IMR-90 (cell line): ENCODE measurements at regions not wholly inside any gene's neighbourhood (a gene's known extent, or its start where the extent isn't known, plus 50 kb on each side); places are given as distances from the start of the nearest gene placed in this dataset.

Experiments used
- ATAC-seq: fragments of 200-7000 bp; cut with Tn5 transposase; 2 replicates; pipeline ENCODE4 v1.9.1; 2020; ENCODE audit warnings: low read depth, mild to moderate bottlenecking, moderate library complexity
- BruUV-seq: library from RNA; stranded (reverse); fragments of 400-500 nt; replicated peaks from 2 replicates; lab custom pipeline; 2021; lab: Mats Ljungman, UMichigan
- CTCF ChIA-PET: fragments of 300-600 bp; formaldehyde crosslinking; extraction: SDS; loops from one replicate; lab custom pipeline; 2021; ENCODE audit warnings: antibody characterized with exemption; lab: Yijun Ruan, JAX
- POLR2A ChIA-PET: fragments of 300-600 bp; sonication (Branson Sonifier 250); formaldehyde crosslinking; loops from one replicate; lab custom pipeline; 2022; ENCODE audit warnings: antibody characterized with exemption; ENCODE audit not compliant: unreplicated experiment; lab: Charles Lee
- DNase-seq: peaks from one replicate; pipeline ENCODE4 v3.0.0; 2013
- H2AFZ ChIP-seq: replicated peaks from 2 replicates; pipeline ENCODE3; 2013; ENCODE audit warnings: low read length, mild to moderate bottlenecking; ENCODE audit not compliant: poor library complexity
- H2AK5ac ChIP-seq: 2 replicates; pipeline ENCODE4 v1.6.1; 2013; ENCODE audit warnings: low read depth, low read length, inconsistent platforms
- H2AK9ac ChIP-seq: replicated peaks from 2 replicates; pipeline ENCODE3; 2013; ENCODE audit warnings: mild to moderate bottlenecking, low read depth, low read length, moderate library complexity; ENCODE audit not compliant: poor library complexity
- H2BK120ac ChIP-seq: 2 replicates; pipeline ENCODE4 v1.6.1; 2013; ENCODE audit warnings: low read depth, low read length, inconsistent platforms
- H2BK15ac ChIP-seq: 3 replicates; pipeline ENCODE4 v1.6.1; 2013; ENCODE audit warnings: low read depth, low read length, inconsistent platforms
- H2BK20ac ChIP-seq: 2 replicates; pipeline ENCODE4 v1.6.1; 2013; ENCODE audit warnings: low read depth, mild to moderate bottlenecking, inconsistent platforms, low read length, moderate library complexity
- H2BK5ac ChIP-seq: 2 replicates; pipeline ENCODE4 v1.6.1; 2013; ENCODE audit warnings: mild to moderate bottlenecking, low read depth, low read length, inconsistent platforms; ENCODE audit not compliant: poor library complexity, severe bottlenecking
- H3K14ac ChIP-seq: replicated peaks from 2 replicates; pipeline ENCODE4 v1.6.1; 2013; ENCODE audit warnings: low read depth, low read length, inconsistent platforms
- H3K18ac ChIP-seq: 2 replicates; pipeline ENCODE4 v1.6.1; 2013; ENCODE audit warnings: low read depth, low read length, control low read depth
- H3K23ac ChIP-seq: 2 replicates; pipeline ENCODE4 v1.6.1; 2013; ENCODE audit warnings: low read depth, low read length, inconsistent platforms
- H3K27ac ChIP-seq: 2 replicates; pipeline ENCODE4 v1.5.1; 2013; ENCODE audit warnings: mild to moderate bottlenecking, control low read depth, low read length; ENCODE audit not compliant: insufficient read depth
- H3K27me3 ChIP-seq: 2 replicates; pipeline ENCODE4 v1.6.1; 2013; ENCODE audit warnings: low read length; ENCODE audit not compliant: control insufficient read depth, insufficient read depth
- H3K36me3 ChIP-seq: 2 replicates; pipeline ENCODE4 v1.6.1; 2013; ENCODE audit warnings: low read length, mixed read lengths; ENCODE audit not compliant: control insufficient read depth, insufficient read depth
- H3K4ac ChIP-seq: 2 replicates; pipeline ENCODE4 v1.6.1; 2013; ENCODE audit warnings: low read depth, low read length, inconsistent platforms
- H3K4me1 ChIP-seq: 2 replicates; pipeline ENCODE4 v1.6.1; 2013; ENCODE audit warnings: low read length, mixed read lengths; ENCODE audit not compliant: control insufficient read depth, insufficient read depth
- H3K4me2 ChIP-seq: 2 replicates; pipeline ENCODE4 v1.6.1; 2013; ENCODE audit warnings: low read depth, mild to moderate bottlenecking, control low read depth, low read length, moderate library complexity
- H3K4me3 ChIP-seq: 2 replicates; pipeline ENCODE4 v1.5.1; 2013; ENCODE audit warnings: low read depth, mild to moderate bottlenecking, control low read depth, low read length, moderate library complexity; ENCODE audit not compliant: insufficient read depth
- H3K56ac ChIP-seq: 2 replicates; pipeline ENCODE4 v1.6.1; 2013; ENCODE audit warnings: low read length, inconsistent platforms; ENCODE audit not compliant: insufficient read depth; ENCODE audit errors: extremely low read depth
- H3K79me1 ChIP-seq, 2 experiments: 2 replicates each; pipeline ENCODE4 v1.6.1; 2013; ENCODE audit warnings: low read length in 2 of 2, inconsistent platforms in 1 of 2, low read depth in 1 of 2
- H3K9ac ChIP-seq: 2 replicates; pipeline ENCODE4 v1.6.1; 2013; ENCODE audit warnings: low read depth, low read length, control low read depth
- H3K9me1 ChIP-seq: 2 replicates; pipeline ENCODE4 v1.6.1; 2013; ENCODE audit warnings: low read length, inconsistent platforms; ENCODE audit not compliant: insufficient read depth
- H3K9me3 ChIP-seq: 2 replicates; pipeline ENCODE4 v1.6.1; 2013; ENCODE audit warnings: low read length; ENCODE audit not compliant: control insufficient read depth, insufficient read depth
- H4K20me1 ChIP-seq: 2 replicates; pipeline ENCODE4 v1.6.1; 2013; ENCODE audit warnings: low read length, inconsistent platforms; ENCODE audit not compliant: insufficient read depth
- H4K5ac ChIP-seq: 2 replicates; pipeline ENCODE4 v1.6.1; 2013; ENCODE audit warnings: mild to moderate bottlenecking, low read depth, low read length, control low read depth
- H4K8ac ChIP-seq, 2 experiments: 2 replicates each; pipeline ENCODE4 v1.6.1; 2013; ENCODE audit warnings: low read depth in 2 of 2, low read length in 2 of 2, control low read depth in 1 of 2, inconsistent platforms in 1 of 2
- H4K91ac ChIP-seq: 2 replicates; pipeline ENCODE4 v1.6.1; 2013; ENCODE audit warnings: low read depth, low read length, inconsistent platforms; ENCODE audit not compliant: insufficient read depth
- BHLHE40 ChIP-seq: fragments of 150-350 bp; IDR thresholded peaks from 2 replicates; pipeline ENCODE4 v1.6.1; 2016; ENCODE audit warnings: mild to moderate bottlenecking, low read depth, low read length
- CHD1 ChIP-seq: IDR thresholded peaks from 2 replicates; pipeline ENCODE4 v1.6.1; 2012; ENCODE audit warnings: low read depth, low read length, improper control_type of control experiment
- FOS ChIP-seq: fragments of 150-350 bp; IDR thresholded peaks from 2 replicates; pipeline ENCODE4 v1.6.1; 2016; ENCODE audit warnings: low read depth, low read length
- NFE2L2 ChIP-seq: fragments of 150-350 bp; IDR thresholded peaks from 2 replicates; pipeline ENCODE4 v1.6.1; 2016; ENCODE audit warnings: low read depth, mild to moderate bottlenecking, low read length
- POLR2A ChIP-seq: IDR thresholded peaks from 2 replicates; pipeline ENCODE4 v1.6.1; 2012; ENCODE audit warnings: mild to moderate bottlenecking, low read depth, low read length
- RCOR1 ChIP-seq: IDR thresholded peaks from 2 replicates; pipeline ENCODE4 v1.6.1; 2012; ENCODE audit warnings: mild to moderate bottlenecking, low read length, improper control_type of control experiment; ENCODE audit not compliant: insufficient replicate concordance
- SMC3 ChIP-seq: fragments of 150-350 bp; IDR thresholded peaks from 2 replicates; pipeline ENCODE4 v1.6.1; 2016; ENCODE audit warnings: low read depth, mild to moderate bottlenecking, antibody characterized with exemption, low read length, moderate library complexity
- WGBS, 2 experiments: methylation state at CpG; one replicate each; pipeline versions ENCODE4 v1.1.5 to v1.1.7; 2013; ENCODE audit warnings: missing lambda C conversion rate in 2 of 2; ENCODE audit not compliant: insufficient read length in 1 of 2; ENCODE audit errors: extremely low coverage in 2 of 2; 5-methylcytosine and 5-hydroxymethylcytosine counted together
- dilution Hi-C: fragments of 300-500 bp; cut with HindIII; formaldehyde crosslinking; loops from one replicate; pipeline ENCODE4 v1.14.3; 2018; ENCODE audit warnings: low sequenced_read_pairs; ENCODE audit not compliant: unreplicated experiment
- in situ Hi-C: fragments of 300-500 bp; cut with MboI; formaldehyde crosslinking; loops from 3 replicates; pipeline ENCODE4 v1.14.3; 2019; ENCODE audit warnings: low sequenced_read_pairs, inconsistent platforms, mixed read lengths
- intact Hi-C: fragments of 100-400 bp; cut with micrococcal nuclease; formaldehyde crosslinking; loops from 2 replicates; pipeline ENCODE4 v1.10.0; 2022
- TF ChIP-seq, protein P1 (sequence below): conservative IDR thresholded peaks from 2 replicates; pipeline ENCODE4 v1.5.1; 2012; ENCODE audit warnings: mild to moderate bottlenecking, low read depth, low read length, improper control_type of control experiment
- TF ChIP-seq, protein P2 (sequence below): fragments of 150-350 bp; IDR thresholded peaks from 2 replicates; pipeline ENCODE4 v1.6.1; 2016; ENCODE audit warnings: low read depth, mild to moderate bottlenecking, low read length, moderate library complexity, borderline replicate concordance

DNA sequence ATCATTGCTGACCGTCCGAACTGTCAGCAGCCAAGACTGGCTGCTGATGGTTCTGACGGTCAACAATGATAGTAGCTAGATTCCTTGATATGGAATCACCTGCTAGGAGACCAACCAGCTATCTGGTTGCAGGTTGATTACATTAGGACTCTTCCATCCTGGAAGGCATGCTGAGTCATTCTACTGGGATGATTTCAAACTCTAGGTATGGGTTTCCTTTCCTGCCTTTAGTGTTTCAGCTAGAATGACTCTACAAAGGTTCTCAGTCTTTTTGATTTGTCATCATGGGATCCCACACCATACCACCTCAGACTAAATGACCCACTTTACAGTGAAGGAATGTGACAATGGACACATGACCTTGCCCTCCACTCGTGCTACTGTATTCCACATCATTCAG, 138.1 kb upstream of the KL start:
- H4K8ac ChIP-seq: no peak overlapping the region
- 67% methylated on average over 3 of the region's 4 CpGs; no CpG with 5 or more reads in 1 of the 2 experiments for WGBS, 2 experiments
- no peaks in the 10 kb centered on the region for H4K20me1 ChIP-seq
- no peak overlapping the region for H4K5ac ChIP-seq
- no peak overlapping the region for H3K4ac ChIP-seq
- ATAC-seq: 0 out of 2 replicates have a peak, but pooled peaks have one; percentile 15
- H3K4me3 ChIP-seq: no peak overlapping the region
- intact Hi-C loops: no loop called here
- H3K4me2 ChIP-seq: no peak overlapping the region; the same call in 1 of the 2 replicates
- DNase-seq: peak; percentile 73
- H3K79me1 ChIP-seq: no peaks in the 10 kb centered on the region
- H2AFZ ChIP-seq: no peak overlapping the region
- H3K18ac ChIP-seq: peak overlapping the region; percentile 66; the same call in 1 of the 2 replicates
- no peak overlapping the region for H4K91ac ChIP-seq
- H3K9me1 ChIP-seq: peaks cover 4% of the 10 kb centered on the region; the same call in 1 of the 2 replicates
- POLR2A ChIA-PET: no interaction called here
- H3K56ac ChIP-seq: no peak overlapping the region
- H2BK15ac ChIP-seq: no peak overlapping the region
- dilution Hi-C loops: no loop called here
- H2AK9ac ChIP-seq: no peak overlapping the region
- no peak overlapping the region for H3K9ac ChIP-seq
- no peak overlapping the region for H3K23ac ChIP-seq
- H3K27me3 ChIP-seq: no peaks in the 10 kb centered on the region; the same call in 1 of the 2 replicates
- in situ Hi-C loops: no loop called here
- H3K14ac ChIP-seq: 0 out of 2 replicates have a peak overlapping the region, but pooled peaks have one; percentile 7
- no peak overlapping the region for H3K27ac ChIP-seq
- H2BK120ac ChIP-seq: peak overlapping the region; percentile 9; the same call in 1 of the 2 replicates
- peaks cover 9% of the 10 kb centered on the region for H3K4me1 ChIP-seq
- H2AK5ac ChIP-seq: peak overlapping the region; percentile 16; the same call in 1 of the 2 replicates
- H3K9me3 ChIP-seq: no peaks in the 10 kb centered on the region
- TF ChIP-seq FOS (peak; percentile 31; the same call in 1 of the 2 replicates), SMC3 (no peak), BHLHE40 (peak; percentile 58), RCOR1 (peak; percentile 57), CHD1 (no peak), POLR2A (no peak), NFE2L2 (peak; percentile 84)
- TF ChIP-seq, protein P1, sequence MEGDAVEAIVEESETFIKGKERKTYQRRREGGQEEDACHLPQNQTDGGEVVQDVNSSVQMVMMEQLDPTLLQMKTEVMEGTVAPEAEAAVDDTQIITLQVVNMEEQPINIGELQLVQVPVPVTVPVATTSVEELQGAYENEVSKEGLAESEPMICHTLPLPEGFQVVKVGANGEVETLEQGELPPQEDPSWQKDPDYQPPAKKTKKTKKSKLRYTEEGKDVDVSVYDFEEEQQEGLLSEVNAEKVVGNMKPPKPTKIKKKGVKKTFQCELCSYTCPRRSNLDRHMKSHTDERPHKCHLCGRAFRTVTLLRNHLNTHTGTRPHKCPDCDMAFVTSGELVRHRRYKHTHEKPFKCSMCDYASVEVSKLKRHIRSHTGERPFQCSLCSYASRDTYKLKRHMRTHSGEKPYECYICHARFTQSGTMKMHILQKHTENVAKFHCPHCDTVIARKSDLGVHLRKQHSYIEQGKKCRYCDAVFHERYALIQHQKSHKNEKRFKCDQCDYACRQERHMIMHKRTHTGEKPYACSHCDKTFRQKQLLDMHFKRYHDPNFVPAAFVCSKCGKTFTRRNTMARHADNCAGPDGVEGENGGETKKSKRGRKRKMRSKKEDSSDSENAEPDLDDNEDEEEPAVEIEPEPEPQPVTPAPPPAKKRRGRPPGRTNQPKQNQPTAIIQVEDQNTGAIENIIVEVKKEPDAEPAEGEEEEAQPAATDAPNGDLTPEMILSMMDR: no peak
- TF ChIP-seq, protein P2, sequence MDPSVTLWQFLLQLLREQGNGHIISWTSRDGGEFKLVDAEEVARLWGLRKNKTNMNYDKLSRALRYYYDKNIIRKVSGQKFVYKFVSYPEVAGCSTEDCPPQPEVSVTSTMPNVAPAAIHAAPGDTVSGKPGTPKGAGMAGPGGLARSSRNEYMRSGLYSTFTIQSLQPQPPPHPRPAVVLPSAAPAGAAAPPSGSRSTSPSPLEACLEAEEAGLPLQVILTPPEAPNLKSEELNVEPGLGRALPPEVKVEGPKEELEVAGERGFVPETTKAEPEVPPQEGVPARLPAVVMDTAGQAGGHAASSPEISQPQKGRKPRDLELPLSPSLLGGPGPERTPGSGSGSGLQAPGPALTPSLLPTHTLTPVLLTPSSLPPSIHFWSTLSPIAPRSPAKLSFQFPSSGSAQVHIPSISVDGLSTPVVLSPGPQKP: no peak
- no peak overlapping the region for H2BK5ac ChIP-seq
- CTCF ChIA-PET: no interaction called here
- H3K36me3 ChIP-seq: no peaks in the 10 kb centered on the region
- no TSS peak for BruUV-seq
- H2BK20ac ChIP-seq: peak overlapping the region; percentile 9; the same call in 1 of the 2 replicates
